KMS-11 (cell line): ENCODE measurements at regions not wholly inside any gene's neighbourhood (a gene's known extent, or its start where the extent isn't known, plus 50 kb on each side); places are given as distances from the start of the nearest gene placed in this dataset.

Experiments
- H2AFZ ChIP-seq: fragments of 200-600 bp; sonication (generic); 2 replicates; pipeline ENCODE4 v1.6.1; 2016; ENCODE audit warnings: antibody characterized with exemption, mixed run types, low read depth
- H3K27ac ChIP-seq: fragments of 200-600 bp; sonication (generic); 2 replicates; pipeline ENCODE4 v1.6.1; 2016; ENCODE audit warnings: mild to moderate bottlenecking, mixed run types
- H3K27me3 ChIP-seq: fragments of 200-600 bp; sonication (generic); 2 replicates; pipeline ENCODE4 v1.6.1; 2017; ENCODE audit warnings: mild to moderate bottlenecking, low read depth, mixed run types, moderate library complexity; ENCODE audit not compliant: insufficient read depth
- H3K36me3 ChIP-seq: fragments of 200-600 bp; sonication (generic); 2 replicates; pipeline ENCODE4 v1.6.1; 2017; ENCODE audit warnings: mild to moderate bottlenecking, mixed run types; ENCODE audit not compliant: insufficient read depth
- H3K4me1 ChIP-seq: fragments of 200-600 bp; sonication (generic); 2 replicates; pipeline ENCODE4 v1.6.1; 2016; ENCODE audit warnings: mild to moderate bottlenecking, low read depth, mixed run types; ENCODE audit not compliant: poor library complexity, severe bottlenecking
- H3K4me2 ChIP-seq: fragments of 200-600 bp; sonication (generic); 2 replicates; pipeline ENCODE4 v1.7.0; 2016; ENCODE audit warnings: mild to moderate bottlenecking, mixed run types
- H3K4me3 ChIP-seq: fragments of 200-600 bp; sonication (generic); IDR thresholded peaks from 2 replicates; pipeline ENCODE4 v1.6.1; 2017; ENCODE audit warnings: low read depth, low read length, mixed read lengths; ENCODE audit not compliant: insufficient read depth
- H3K79me2 ChIP-seq: fragments of 200-600 bp; sonication (generic); 2 replicates; pipeline ENCODE4 v1.6.1; 2016; ENCODE audit warnings: low read depth, mixed run types; ENCODE audit not compliant: insufficient read depth
- H3K9ac ChIP-seq: fragments of 200-600 bp; sonication (generic); 2 replicates; pipeline ENCODE4 v1.6.1; 2016; ENCODE audit warnings: mild to moderate bottlenecking, mixed run types
- H4K20me1 ChIP-seq: fragments of 200-600 bp; sonication (generic); 2 replicates; pipeline ENCODE4 v1.6.1; 2016; ENCODE audit warnings: mild to moderate bottlenecking, mixed run types; ENCODE audit not compliant: insufficient read depth
- CTCF ChIP-seq: fragments of 200-600 bp; sonication (generic); conservative IDR thresholded peaks from 2 replicates; pipeline ENCODE4 v1.6.1; 2017; ENCODE audit warnings: low read depth, mild to moderate bottlenecking, antibody characterized with exemption, low read length, moderate library complexity, mixed read lengths

- Histone ChIP-seq H3K4me2 (no peak overlapping the region), H3K36me3 (no peaks in the 10 kb centered on the region), H3K9ac (no peak overlapping the region)
Observed at GRCh38 chr9:23551311-23551721, 274.7 kb downstream of the ELAVL2 start.

GRCh38 chr9:23551929-23552707 lies 273.9 kb downstream of the ELAVL2 start:
- no peaks in the 10 kb centered on the region for H3K27me3 ChIP-seq
- no peak overlapping the region for H3K4me3 ChIP-seq
- no peak overlapping the region for H2AFZ ChIP-seq
- no peaks in the 10 kb centered on the region for H3K79me2 ChIP-seq
- no peaks in the 10 kb centered on the region for H3K4me1 ChIP-seq
- no peak overlapping the region for H3K4me2 ChIP-seq
- no peak for TF ChIP-seq CTCF
- H3K27ac ChIP-seq: no peak overlapping the region
- H3K9ac ChIP-seq: no peak overlapping the region
- no peaks in the 10 kb centered on the region for H3K36me3 ChIP-seq
- no peaks in the 10 kb centered on the region for H4K20me1 ChIP-seq

More at GRCh38 chr9:23551311-23551721, 274.7 kb downstream of the ELAVL2 start:
- Histone ChIP-seq H3K79me2 (no peaks in the 10 kb centered on the region), H3K4me1 (no peaks in the 10 kb centered on the region), H2AFZ (no peak overlapping the region), H3K27ac (no peak overlapping the region), H3K4me3 (no peak overlapping the region), H4K20me1 (no peaks in the 10 kb centered on the region), H3K27me3 (no peaks in the 10 kb centered on the region)
- TF ChIP-seq CTCF: no peak

GRCh38 chr9:23552876-23553601 lies 273.0 kb downstream of the ELAVL2 start:
- Histone ChIP-seq H3K4me1 (no peaks in the 10 kb centered on the region), H4K20me1 (no peaks in the 10 kb centered on the region), H3K9ac (no peak overlapping the region), H3K27me3 (no peaks in the 10 kb centered on the region), H3K79me2 (no peaks in the 10 kb centered on the region), H2AFZ (no peak overlapping the region), H3K36me3 (no peaks in the 10 kb centered on the region), H3K27ac (no peak overlapping the region), H3K4me2 (no peak overlapping the region), H3K4me3 (no peak overlapping the region)
- TF ChIP-seq CTCF: no peak

- Histone ChIP-seq H4K20me1 (no peaks in the 10 kb centered on the region), H3K79me2 (no peaks in the 10 kb centered on the region), H2AFZ (no peak overlapping the region), H3K4me1 (no peaks in the 10 kb centered on the region), H3K4me2 (no peak overlapping the region), H3K36me3 (no peaks in the 10 kb centered on the region), H3K9ac (no peak overlapping the region), H3K27me3 (no peaks in the 10 kb centered on the region), H3K4me3 (no peak overlapping the region), H3K27ac (no peak overlapping the region)
- TF ChIP-seq CTCF: no peak
Observed at GRCh38 chr9:23554686-23555085, 271.4 kb downstream of the ELAVL2 start.
